GM12878 (cell line): ENCODE measurements at regions not wholly inside any gene's neighbourhood (a gene's known extent, or its start where the extent isn't known, plus 50 kb on each side); places are given as distances from the start of the nearest gene placed in this dataset.

Experiments used
- ATAC-seq: fragments of 200-7000 bp; cut with Tn5 transposase; 3 replicates; pipeline ENCODE4 v1.9.1; 2020; ENCODE audit warnings: mild to moderate bottlenecking, moderate library complexity
- BruUV-seq: library from RNA; stranded (reverse); fragments of 400-500 nt; replicated peaks from 2 replicates; lab custom pipeline; 2021; lab: Mats Ljungman, UMichigan
- CTCF ChIA-PET: fragments of 300-600 bp; sonication (Branson Sonifier 250); formaldehyde crosslinking; extraction: SDS; loops from one replicate; lab custom pipeline; 2021; ENCODE audit warnings: inconsistent platforms; lab: Yijun Ruan, JAX
- POLR2A ChIA-PET: fragments of 350-600 bp; formaldehyde crosslinking; extraction: SDS; loops from one replicate; lab custom pipeline; 2021; ENCODE audit warnings: inconsistent platforms; lab: Charles Lee
- RAD21 ChIA-PET: fragments of 300-600 bp; sonication (Branson Sonifier 250); formaldehyde crosslinking; loops from one replicate; lab custom pipeline; 2023; ENCODE audit warnings: antibody characterized with exemption; ENCODE audit not compliant: unreplicated experiment; lab: Charles Lee
- SMC1A ChIA-PET: fragments of 300-600 bp; sonication (Branson Sonifier 250); formaldehyde crosslinking; loops from one replicate; lab custom pipeline; 2023; ENCODE audit not compliant: unreplicated experiment, uncharacterized antibody; lab: Charles Lee
- DNase-seq: peaks from one replicate; pipeline ENCODE4 v3.0.0-alpha.2; 2011; ENCODE audit warnings: low read depth, low spot score
- FAIRE-seq: peaks from 3 replicates; lab custom pipeline; 2011; peaks lifted over from hg19 to GRCh38; lab: Jason Lieb, UNC
- H2AFZ ChIP-seq: 2 replicates; pipeline ENCODE4 v1.6.0; 2011; ENCODE audit warnings: low read depth, low read length, control low read depth; ENCODE audit not compliant: control insufficient read depth
- H3K27ac ChIP-seq: 2 replicates; pipeline ENCODE4 v1.5.1; 2011; ENCODE audit warnings: control low read depth; ENCODE audit not compliant: control insufficient read depth, insufficient read depth
- H3K27me3 ChIP-seq, 2 experiments: replicated peaks in 1 of 2; 2 replicates each; pipeline versions ENCODE4 v1.6.0 to v1.6.1; 2011; ENCODE audit warnings: low read length in 1 of 2; ENCODE audit not compliant: control insufficient read depth in 2 of 2, insufficient read depth in 2 of 2
- H3K36me3 ChIP-seq, 2 experiments: 2 replicates each; pipeline ENCODE4 v1.5.1; 2011; ENCODE audit warnings: low read length in 1 of 2; ENCODE audit not compliant: control insufficient read depth in 2 of 2, insufficient read depth in 2 of 2
- H3K4me1 ChIP-seq: 2 replicates; pipeline ENCODE4 v1.6.1; 2011; ENCODE audit warnings: mild to moderate bottlenecking, low read length, moderate library complexity, mixed read lengths; ENCODE audit not compliant: control insufficient read depth, insufficient read depth
- H3K4me2 ChIP-seq: 2 replicates; pipeline ENCODE4 v1.6.0; 2011; ENCODE audit warnings: control low read depth; ENCODE audit not compliant: control insufficient read depth, insufficient read depth
- H3K4me3 ChIP-seq: fragments of 200-600 bp; sonication (generic); 2 replicates; pipeline ENCODE4 v1.5.1; 2016
- H3K79me2 ChIP-seq: 2 replicates; pipeline ENCODE4 v1.6.0; 2011; ENCODE audit warnings: low read length; ENCODE audit not compliant: control insufficient read depth, insufficient read depth
- H3K9ac ChIP-seq: 2 replicates; pipeline ENCODE4 v1.8.0; 2011; ENCODE audit warnings: low read length, control low read depth, mixed read lengths; ENCODE audit not compliant: control insufficient read depth, insufficient read depth
- H3K9me3 ChIP-seq: replicated peaks from 3 replicates; pipeline ENCODE4 v1.5.1; 2011; ENCODE audit warnings: mild to moderate bottlenecking, low read length; ENCODE audit not compliant: control insufficient read depth, insufficient read depth
- H4K20me1 ChIP-seq: 2 replicates; pipeline ENCODE4 v1.6.0; 2011; ENCODE audit not compliant: control insufficient read depth, insufficient read depth
- BACH1 ChIP-seq: fragments of 450-650 bp; IDR thresholded peaks from 2 replicates; pipeline ENCODE4 v1.6.1; 2017; ENCODE audit warnings: mild to moderate bottlenecking, borderline replicate concordance
- BCL3 ChIP-seq: IDR thresholded peaks from 2 replicates; pipeline ENCODE4 v1.6.1; 2011; ENCODE audit warnings: borderline replicate concordance, low read depth, mild to moderate bottlenecking, moderate library complexity, low read length; ENCODE audit not compliant: insufficient read depth, poor library complexity, severe bottlenecking
- BMI1 ChIP-seq: fragments of 450-650 bp; IDR thresholded peaks from 2 replicates; pipeline ENCODE4 v1.6.1; 2016; ENCODE audit warnings: mild to moderate bottlenecking, moderate library complexity, borderline replicate concordance
- CEBPB ChIP-seq, 2 experiments: fragments of 150-350 bp in 1 of 2; IDR thresholded peaks; 2 replicates each; pipeline ENCODE4 v1.6.1; 2012 to 2014; ENCODE audit warnings: low read depth in 2 of 2, low read length in 2 of 2, borderline replicate concordance in 1 of 2, inconsistent platforms in 1 of 2
- EED ChIP-seq: sonication (generic); IDR thresholded peaks from 2 replicates; pipeline ENCODE4 v1.6.1; 2016; ENCODE audit warnings: antibody characterized with exemption, low read depth
- MEF2B ChIP-seq: fragments of 450-650 bp; IDR thresholded peaks from 2 replicates; pipeline ENCODE4 v1.6.1; 2018; ENCODE audit warnings: mild to moderate bottlenecking, moderate library complexity; ENCODE audit not compliant: partially characterized antibody, poor library complexity, severe bottlenecking
- MTA3 ChIP-seq: IDR thresholded peaks from 2 replicates; pipeline ENCODE4 v1.6.1; 2012; ENCODE audit warnings: low read length, inconsistent platforms, borderline replicate concordance
- POLR2AphosphoS2 ChIP-seq: IDR thresholded peaks from 2 replicates; pipeline ENCODE4 v1.6.1; 2011; ENCODE audit warnings: low read depth, mild to moderate bottlenecking, low read length, improper control_type of control experiment, moderate library complexity
- RFX5 ChIP-seq: IDR thresholded peaks from 2 replicates; pipeline ENCODE4 v1.6.1; 2011; ENCODE audit warnings: low read depth, low read length, improper control_type of control experiment
- SIN3A ChIP-seq: IDR thresholded peaks from 2 replicates; pipeline ENCODE4 v1.6.1; 2012; ENCODE audit warnings: low read depth, low read length, improper control_type of control experiment
- STAT3 ChIP-seq: IDR thresholded peaks from 2 replicates; pipeline ENCODE4 v1.6.1; 2011; ENCODE audit warnings: low read depth, low read length, improper control_type of control experiment
- SUZ12 ChIP-seq: fragments of 200-600 bp; sonication (generic); IDR thresholded peaks from one replicate; pipeline ENCODE4 v1.6.1; 2018; ENCODE audit warnings: antibody characterized with exemption, mild to moderate bottlenecking; ENCODE audit not compliant: unreplicated experiment
- TBL1XR1 ChIP-seq: IDR thresholded peaks from 2 replicates; pipeline ENCODE4 v1.6.1; 2012; ENCODE audit warnings: low read depth, low read length, improper control_type of control experiment
- TCF7 ChIP-seq: IDR thresholded peaks from 2 replicates; pipeline ENCODE4 v1.6.1; 2014; ENCODE audit warnings: antibody characterized with exemption, borderline replicate concordance
- WRNIP1 ChIP-seq: IDR thresholded peaks from 2 replicates; pipeline ENCODE4 v1.6.1; 2011; ENCODE audit warnings: low read depth, low read length, improper control_type of control experiment, borderline replicate concordance
- YY1 ChIP-seq: IDR thresholded peaks from 2 replicates; pipeline ENCODE4 v1.6.1; 2011; ENCODE audit warnings: low read depth, mild to moderate bottlenecking, low read length
- ZBTB40 ChIP-seq: fragments of 450-650 bp; IDR thresholded peaks from 2 replicates; pipeline ENCODE4 v1.6.1; 2016; ENCODE audit warnings: mild to moderate bottlenecking, moderate library complexity, borderline replicate concordance
- ZNF207 ChIP-seq: fragments of 450-650 bp; IDR thresholded peaks from 2 replicates; pipeline ENCODE4 v1.6.1; 2014; ENCODE audit warnings: antibody characterized with exemption, mild to moderate bottlenecking, borderline replicate concordance
- ZNF24 ChIP-seq: fragments of 450-650 bp; IDR thresholded peaks from 2 replicates; pipeline ENCODE4 v1.6.1; 2017; ENCODE audit warnings: antibody characterized with exemption, mild to moderate bottlenecking
- ZSCAN29 ChIP-seq: fragments of 450-650 bp; IDR thresholded peaks from 2 replicates; pipeline ENCODE4 v1.6.1; 2017; ENCODE audit warnings: mild to moderate bottlenecking, moderate library complexity
- WGBS: methylation state at CpG from one replicate; pipeline ENCODE4 v1.1.6; 2016; ENCODE audit warnings: low lambda C conversion rate; ENCODE audit not compliant: insufficient replicate concordance, insufficient coverage; ENCODE audit errors: missing lambda C conversion rate; 5-methylcytosine and 5-hydroxymethylcytosine counted together
- in situ Hi-C: fragments of 300-500 bp; cut with MboI; formaldehyde crosslinking; loops from 9 replicates; pipeline ENCODE4 v1.14.3; 2018; ENCODE audit warnings: mixed read lengths
- intact Hi-C: fragments of 100-400 bp; cut with micrococcal nuclease; formaldehyde crosslinking; loops from one replicate; pipeline ENCODE4 v1.14.2; 2022; ENCODE audit not compliant: unreplicated experiment

GRCh38 chr4:187586892-187587291 is 408.7 kb upstream of the ZFP42 start (continued):
- no peak for TF ChIP-seq STAT3
- TF ChIP-seq CEBPB (IDR thresholded peaks at IDR 0.05; ENCODE audit: borderline replicate concordance in 1 of 2, low read depth in 2 of 2, low read length in 2 of 2) = no peak
- TF ChIP-seq SUZ12 = no peak

- RAD21 ChIA-PET = no interaction called here
- ATAC-seq (no peak), DNase-seq (no peak), FAIRE-seq (no peak)
- WGBS = 11% methylated on average over 5 of the region's 5 CpGs
- Histone ChIP-seq H3K4me2 (no peak overlapping the region), H3K4me3 (no peak overlapping the region), H3K79me2 (no peaks in the 10 kb centered on the region), H4K20me1 (no peaks in the 10 kb centered on the region), H3K27me3 (no peaks in the 10 kb centered on the region), H2AFZ (no peak overlapping the region), H3K36me3 (no peaks in the 10 kb centered on the region), H3K27ac (no peak overlapping the region), H3K9ac (no peak overlapping the region), H3K4me1 (no peaks in the 10 kb centered on the region), H3K9me3 (no peaks in the 10 kb centered on the region)
- SMC1A ChIA-PET = no interaction called here
- TF ChIP-seq ZSCAN29 = no peak
- no peak for TF ChIP-seq YY1
- TF ChIP-seq ZBTB40 = no peak
- TF ChIP-seq SIN3A = no peak
- no peak for TF ChIP-seq ZNF207
- no peak for TF ChIP-seq BCL3
- no peak for TF ChIP-seq MTA3
- no peak for TF ChIP-seq CEBPB (IDR thresholded peaks at IDR 0.05; ENCODE audit: borderline replicate concordance in 1 of 2, low read depth in 2 of 2, low read length in 2 of 2)
- no peak for TF ChIP-seq BMI1
- no peak for TF ChIP-seq RFX5
- no peak for TF ChIP-seq BACH1
- no peak for TF ChIP-seq ZNF24
- no peak for TF ChIP-seq POLR2AphosphoS2
- no peak for TF ChIP-seq TBL1XR1
- TF ChIP-seq MEF2B = no peak
- no peak for TF ChIP-seq EED
- TF ChIP-seq TCF7 = no peak
- no peak for TF ChIP-seq WRNIP1
- POLR2A ChIA-PET = no interaction called here
- intact Hi-C loops = no loop called here
- in situ Hi-C loops = no loop called here
- CTCF ChIA-PET = interaction anchor here (1.3 kb wide), 1 partner anchor 8 kb away, joined by 4 read pairs; no protein-coding TSS in a partner anchor
- BruUV-seq = no TSS peak
These were observed 397.4 kb upstream of the ZFP42 start for GRCh38 chr4:187598196-187598595.
